HepG2 (cell line): ENCODE measurements at regions not wholly inside any gene's neighbourhood (a gene's known extent, or its start where the extent isn't known, plus 50 kb on each side); places are given as distances from the start of the nearest gene placed in this dataset.

Experiments used
- ATAC-seq: fragments of 200-7000 bp; cut with Tn5 transposase; 3 replicates; pipeline ENCODE4 v1.9.1; 2020; ENCODE audit warnings: mild to moderate bottlenecking, moderate library complexity
- BruUV-seq: library from RNA; stranded (reverse); fragments of 400-500 nt; replicated peaks from 2 replicates; lab custom pipeline; 2021; lab: Mats Ljungman, UMichigan
- CTCF ChIA-PET: fragments of 300-600 bp; formaldehyde crosslinking; extraction: SDS; loops from one replicate; lab custom pipeline; 2021; ENCODE audit warnings: low total read pairs, inconsistent platforms, low intra/inter-chr PET ratio; lab: Yijun Ruan, JAX
- POLR2A ChIA-PET: fragments of 350-600 bp; sonication (Branson Sonifier 250); formaldehyde crosslinking; loops from one replicate; lab custom pipeline; 2020; ENCODE audit warnings: antibody characterized with exemption, inconsistent platforms; lab: Yijun Ruan, JAX
- DNase-seq: peaks from one replicate; pipeline ENCODE4 v3.0.0-alpha.2; 2015; ENCODE audit warnings: low spot score
- FAIRE-seq: peaks from 3 replicates; lab custom pipeline; 2011; peaks lifted over from hg19 to GRCh38; lab: Jason Lieb, UNC
- H2AFZ ChIP-seq: one replicate; pipeline ENCODE4 v1.6.1; 2011; ENCODE audit warnings: low read length, inconsistent platforms
- H3K27ac ChIP-seq: fragments of 300-600 bp; 3 replicates; pipeline ENCODE4 v1.8.0; 2011; ENCODE audit warnings: mixed run types, mild to moderate bottlenecking, mixed read lengths, low read length, inconsistent platforms; ENCODE audit not compliant: insufficient read depth; ENCODE audit errors: extremely low read length
- H3K27me3 ChIP-seq, 2 experiments: fragments of 200-600 bp in 1 of 2; 2 replicates in 1 of 2; 3 replicates in 1 of 2; pipeline versions ENCODE4 v1.6.0 to v1.8.0; 2011; ENCODE audit warnings: low read length in 2 of 2, mild to moderate bottlenecking in 2 of 2, moderate library complexity in 2 of 2, inconsistent platforms in 1 of 2; ENCODE audit not compliant: insufficient read depth in 2 of 2, control insufficient read depth in 1 of 2
- H3K36me3 ChIP-seq, 2 experiments: fragments of 200-600 bp in 1 of 2; replicated peaks in 1 of 2; 2 replicates in 1 of 2; 3 replicates in 1 of 2; pipeline versions ENCODE4 v1.5.1 to v1.8.0; 2011; ENCODE audit warnings: low read length in 2 of 2, inconsistent platforms in 1 of 2; ENCODE audit not compliant: insufficient read depth in 2 of 2, control insufficient read depth in 1 of 2
- H3K4me1 ChIP-seq: 2 replicates; pipeline ENCODE4 v1.5.1; 2012; ENCODE audit warnings: low read length, inconsistent platforms; ENCODE audit not compliant: insufficient read depth
- H3K4me2 ChIP-seq: 2 replicates; pipeline ENCODE4 v1.6.0; 2011; ENCODE audit warnings: low read depth, low read length, inconsistent platforms
- H3K4me3 ChIP-seq, 3 experiments: fragments of 200-600 bp in 1 of 3; sonication (generic), shearing (Covaris generic) in 1 of 3; replicated peaks in 1 of 3; 2 replicates each; pipeline ENCODE4 v1.5.1; 2011 to 2016; ENCODE audit warnings: low read length in 3 of 3, inconsistent platforms in 2 of 3, low read depth in 2 of 3, mild to moderate bottlenecking in 2 of 3, control low read depth in 1 of 3, mixed read lengths in 1 of 3; ENCODE audit not compliant: insufficient read depth in 1 of 3
- H3K79me2 ChIP-seq: one replicate; pipeline ENCODE4 v1.6.1; 2011; ENCODE audit warnings: low read length, inconsistent platforms; ENCODE audit not compliant: insufficient read depth
- H3K9ac ChIP-seq: 2 replicates; pipeline ENCODE4 v1.6.0; 2011; ENCODE audit warnings: mild to moderate bottlenecking, low read depth, low read length, inconsistent platforms; ENCODE audit not compliant: insufficient read depth
- H3K9me3 ChIP-seq: 2 replicates; pipeline ENCODE4 v1.5.1; 2012; ENCODE audit warnings: mild to moderate bottlenecking, low read length
- H4K20me1 ChIP-seq: 2 replicates; pipeline ENCODE4 v1.6.0; 2011; ENCODE audit warnings: inconsistent platforms, mild to moderate bottlenecking, low read length, moderate library complexity; ENCODE audit not compliant: insufficient read depth
- ADNP ChIP-seq: sonication (generic); formaldehyde crosslinking; IDR thresholded peaks from 2 replicates; pipeline ENCODE4 v1.4.0; 2020; ENCODE audit warnings: missing genetic modification reagents
- NCOA2 ChIP-seq: sonication (generic); formaldehyde crosslinking; IDR thresholded peaks from 2 replicates; pipeline ENCODE4 v1.8.0; 2022; ENCODE audit warnings: inconsistent platforms
- RXRA ChIP-seq: sonication (generic); formaldehyde crosslinking; IDR thresholded peaks from 2 replicates; pipeline ENCODE4 v1.5.1; 2020; ENCODE audit warnings: missing genetic modification reagents
- SP2 ChIP-seq: sonication (generic); formaldehyde crosslinking; IDR thresholded peaks from 2 replicates; pipeline ENCODE4 v1.5.1; 2020; ENCODE audit warnings: mild to moderate bottlenecking, missing genetic modification reagents
- THAP11 ChIP-seq: IDR thresholded peaks from 2 replicates; pipeline ENCODE4 v1.6.1; 2016; ENCODE audit warnings: missing biosample characterization, missing genetic modification reagents
- ZFP37 ChIP-seq: sonication (generic); formaldehyde crosslinking; IDR thresholded peaks from 2 replicates; pipeline ENCODE4 v1.4.0; 2020; ENCODE audit warnings: missing genetic modification reagents, borderline replicate concordance
- ZIK1 ChIP-seq: sonication (generic); formaldehyde crosslinking; IDR thresholded peaks from 2 replicates; pipeline ENCODE4 v1.5.0; 2020; ENCODE audit warnings: mild to moderate bottlenecking, low read depth, missing genetic modification reagents, borderline replicate concordance
- ZNF124 ChIP-seq: sonication (generic); formaldehyde crosslinking; IDR thresholded peaks from 2 replicates; pipeline ENCODE4 v1.4.0; 2020; ENCODE audit warnings: missing genetic modification reagents
- ZNF260 ChIP-seq: sonication (generic); formaldehyde crosslinking; IDR thresholded peaks from 2 replicates; pipeline ENCODE4 v1.4.0; 2020; ENCODE audit warnings: missing genetic modification reagents, low read depth, mild to moderate bottlenecking, borderline replicate concordance
- ZNF709 ChIP-seq: sonication (generic); formaldehyde crosslinking; IDR thresholded peaks from 2 replicates; pipeline ENCODE4 v1.5.0; 2020; ENCODE audit warnings: mild to moderate bottlenecking, missing genetic modification reagents
- ZNF761 ChIP-seq: sonication (generic); formaldehyde crosslinking; conservative IDR thresholded peaks from 2 replicates; pipeline ENCODE4 v1.4.0; 2020; ENCODE audit warnings: mild to moderate bottlenecking, missing genetic modification reagents
- ZNF816 ChIP-seq: sonication (generic); formaldehyde crosslinking; IDR thresholded peaks from 2 replicates; pipeline ENCODE4 v1.8.0; 2022; ENCODE audit warnings: missing genetic modification reagents, mild to moderate bottlenecking, borderline replicate concordance
- ZSCAN20 ChIP-seq: sonication (generic); formaldehyde crosslinking; IDR thresholded peaks from 2 replicates; pipeline ENCODE4 v1.4.0; 2020; ENCODE audit warnings: missing genetic modification reagents, mild to moderate bottlenecking, borderline replicate concordance
- WGBS: methylation state at CpG from one replicate; pipeline ENCODE4 v1.1.6; 2017; ENCODE audit warnings: low lambda C conversion rate; 5-methylcytosine and 5-hydroxymethylcytosine counted together
- in situ Hi-C: cut with HindIII; loops from 2 replicates; pipeline ENCODE4 v1.10.0; 2017; ENCODE audit warnings: low pct_unique_long_range_greater_than_20kb; ENCODE audit not compliant: extremely low pct_ligation_motif_present
- intact Hi-C: fragments of 100-400 bp; cut with micrococcal nuclease; formaldehyde crosslinking; loops from one replicate; pipeline ENCODE4 v1.10.0; 2022; ENCODE audit not compliant: unreplicated experiment
- TF ChIP-seq, protein P1 (sequence below): sonication (generic); formaldehyde crosslinking; IDR thresholded peaks from 2 replicates; pipeline ENCODE4 v1.9.0; 2021; ENCODE audit warnings: missing genetic modification reagents, mild to moderate bottlenecking, borderline replicate concordance
- TF ChIP-seq, protein P2 (sequence below): sonication (generic); formaldehyde crosslinking; IDR thresholded peaks from 2 replicates; pipeline ENCODE4 v1.5.1; 2020; ENCODE audit warnings: missing genetic modification reagents, mild to moderate bottlenecking, borderline replicate concordance
- TF ChIP-seq, protein P3 (sequence below): sonication (generic); formaldehyde crosslinking; IDR thresholded peaks from 2 replicates; pipeline ENCODE4 v1.5.0; 2020; ENCODE audit warnings: missing genetic modification reagents
- TF ChIP-seq, protein P4 (sequence below): sonication (generic); formaldehyde crosslinking; IDR thresholded peaks from 2 replicates; pipeline ENCODE4 v1.5.0; 2020; ENCODE audit warnings: missing genetic modification reagents, mild to moderate bottlenecking, borderline replicate concordance

DNA sequence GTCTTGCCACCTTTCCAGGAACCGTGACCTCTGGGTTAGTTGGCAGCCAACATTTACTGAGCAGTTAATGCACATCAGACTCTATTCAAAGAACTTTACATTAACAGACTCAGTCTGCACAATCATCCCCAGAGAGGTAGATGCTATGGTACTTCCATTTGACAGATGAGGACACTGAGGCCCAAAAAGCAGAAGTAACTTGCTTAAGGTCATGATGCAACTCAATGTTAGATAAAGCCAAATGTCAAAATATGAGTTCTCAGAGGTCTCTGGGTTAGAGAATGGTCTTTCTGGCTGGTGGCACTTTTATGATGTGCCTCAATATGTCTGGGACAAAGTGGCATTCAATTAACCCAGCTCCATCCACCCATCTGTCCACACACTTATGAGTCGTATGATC is 450.0 kb downstream of the MIAT start:
- no peaks in the 10 kb centered on the region for H3K27me3 ChIP-seq
- no peak overlapping the region for H3K27ac ChIP-seq
- TF ChIP-seq ZNF816 (CRISPR knock-in tag) (no peak), ZNF761 (no peak)
- TF ChIP-seq, protein P1, sequence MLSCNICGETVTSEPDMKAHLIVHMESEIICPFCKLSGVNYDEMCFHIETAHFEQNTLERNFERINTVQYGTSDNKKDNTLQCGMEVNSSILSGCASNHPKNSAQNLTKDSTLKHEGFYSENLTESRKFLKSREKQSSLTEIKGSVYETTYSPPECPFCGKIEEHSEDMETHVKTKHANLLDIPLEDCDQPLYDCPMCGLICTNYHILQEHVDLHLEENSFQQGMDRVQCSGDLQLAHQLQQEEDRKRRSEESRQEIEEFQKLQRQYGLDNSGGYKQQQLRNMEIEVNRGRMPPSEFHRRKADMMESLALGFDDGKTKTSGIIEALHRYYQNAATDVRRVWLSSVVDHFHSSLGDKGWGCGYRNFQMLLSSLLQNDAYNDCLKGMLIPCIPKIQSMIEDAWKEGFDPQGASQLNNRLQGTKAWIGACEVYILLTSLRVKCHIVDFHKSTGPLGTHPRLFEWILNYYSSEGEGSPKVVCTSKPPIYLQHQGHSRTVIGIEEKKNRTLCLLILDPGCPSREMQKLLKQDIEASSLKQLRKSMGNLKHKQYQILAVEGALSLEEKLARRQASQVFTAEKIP: no peak
- H3K36me3 ChIP-seq: no peaks in the 10 kb centered on the region
- peaks cover 4% of the 10 kb centered on the region; the same call in 1 of the 2 replicates for H3K4me1 ChIP-seq
- FAIRE-seq: no peak
- WGBS: 38% methylated on average over 2 of the region's 2 CpGs
- ChIA-PET POLR2A (no interaction called here), CTCF (no interaction called here)
- no peak overlapping the region for H3K9ac ChIP-seq
- H2AFZ ChIP-seq: no peak overlapping the region
- H3K4me3 ChIP-seq: no peak overlapping the region
- no peaks in the 10 kb centered on the region for H3K79me2 ChIP-seq
- ATAC-seq: no peak
- in situ Hi-C loops (no loop called here), intact Hi-C loops (no loop called here)
- DNase-seq: no peak
- H3K9me3 ChIP-seq: peaks cover 6% of the 10 kb centered on the region; the same call in 1 of the 2 replicates
- no peaks in the 10 kb centered on the region for H4K20me1 ChIP-seq
- no TSS peak for BruUV-seq
- H3K4me2 ChIP-seq: no peak overlapping the region

DNA sequence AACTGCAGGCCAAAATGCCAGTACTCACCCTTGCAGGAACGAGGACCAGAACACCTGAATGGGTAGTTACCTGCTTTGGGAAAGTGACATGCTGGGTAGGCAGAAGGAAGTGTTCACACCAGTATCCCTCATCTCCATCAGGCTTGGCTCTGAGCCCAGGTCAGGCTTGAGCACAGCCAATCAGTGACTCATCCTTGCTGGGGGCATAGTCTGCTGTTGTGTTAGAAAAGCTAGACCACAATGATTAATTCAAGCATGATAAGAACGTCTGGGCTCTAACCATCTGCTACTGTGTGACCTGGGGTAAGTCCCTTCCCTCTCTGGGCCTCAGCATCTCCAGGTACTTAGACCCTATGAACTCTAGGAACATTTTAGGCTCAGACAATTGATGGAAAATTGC is 450.4 kb downstream of the MIAT start:
- ATAC-seq (no peak), FAIRE-seq (no peak)
- H3K27ac ChIP-seq: no peak overlapping the region
- TF ChIP-seq ZIK1 (no peak), ZNF709 (CRISPR knock-in tag) (no peak), RXRA (CRISPR knock-in tag) (no peak), THAP11 (CRISPR knock-in tag) (no peak), NCOA2 (CRISPR knock-in tag) (no peak), SP2 (CRISPR knock-in tag) (no peak), ZSCAN20 (CRISPR knock-in tag) (no peak), ADNP (no peak), ZNF124 (CRISPR knock-in tag) (no peak), ZFP37 (CRISPR knock-in tag) (no peak), ZNF260 (CRISPR knock-in tag) (no peak)
- TF ChIP-seq, protein P2, sequence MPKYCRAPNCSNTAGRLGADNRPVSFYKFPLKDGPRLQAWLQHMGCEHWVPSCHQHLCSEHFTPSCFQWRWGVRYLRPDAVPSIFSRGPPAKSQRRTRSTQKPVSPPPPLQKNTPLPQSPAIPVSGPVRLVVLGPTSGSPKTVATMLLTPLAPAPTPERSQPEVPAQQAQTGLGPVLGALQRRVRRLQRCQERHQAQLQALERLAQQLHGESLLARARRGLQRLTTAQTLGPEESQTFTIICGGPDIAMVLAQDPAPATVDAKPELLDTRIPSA (CRISPR knock-in tag): no peak
- TF ChIP-seq, protein P3, sequence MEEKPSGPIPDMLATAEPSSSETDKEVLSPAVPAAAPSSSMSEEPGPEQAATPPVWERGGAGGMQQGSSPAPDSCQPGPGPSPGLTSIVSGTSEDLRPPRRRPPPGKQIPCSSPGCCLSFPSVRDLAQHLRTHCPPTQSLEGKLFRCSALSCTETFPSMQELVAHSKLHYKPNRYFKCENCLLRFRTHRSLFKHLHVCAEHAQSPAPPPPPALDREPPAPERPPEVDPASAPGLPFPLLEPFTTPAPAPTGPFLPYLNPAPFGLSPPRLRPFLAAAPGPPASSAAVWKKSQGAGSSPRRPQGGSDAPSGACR (CRISPR knock-in tag): no peak
- TF ChIP-seq, protein P4, sequence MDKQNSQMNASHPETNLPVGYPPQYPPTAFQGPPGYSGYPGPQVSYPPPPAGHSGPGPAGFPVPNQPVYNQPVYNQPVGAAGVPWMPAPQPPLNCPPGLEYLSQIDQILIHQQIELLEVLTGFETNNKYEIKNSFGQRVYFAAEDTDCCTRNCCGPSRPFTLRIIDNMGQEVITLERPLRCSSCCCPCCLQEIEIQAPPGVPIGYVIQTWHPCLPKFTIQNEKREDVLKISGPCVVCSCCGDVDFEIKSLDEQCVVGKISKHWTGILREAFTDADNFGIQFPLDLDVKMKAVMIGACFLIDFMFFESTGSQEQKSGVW (CRISPR knock-in tag): no peak

More for the DNA sequence above, 450.4 kb downstream of the MIAT start:
- Histone ChIP-seq H3K79me2 (no peaks in the 10 kb centered on the region), H4K20me1 (no peaks in the 10 kb centered on the region), H2AFZ (no peak overlapping the region), H3K27me3 (no peaks in the 10 kb centered on the region), H3K36me3 (no peaks in the 10 kb centered on the region), H3K4me2 (no peak overlapping the region), H3K4me3 (no peak overlapping the region), H3K9ac (no peak overlapping the region), H3K4me1 (peaks cover 8% of the 10 kb centered on the region), H3K9me3 (peaks cover 6% of the 10 kb centered on the region; the same call in 1 of the 2 replicates)
- in situ Hi-C loops: no loop called here
- ChIA-PET CTCF (no interaction called here), POLR2A (no interaction called here)
- DNase-seq: peak; percentile 30
- WGBS: 0% methylated on average over 1 of the region's 2 CpGs
- intact Hi-C loops: no loop called here
- no TSS peak for BruUV-seq
